ENCODE measurements at regions not wholly inside any gene's neighbourhood (a gene's known extent, or its start where the extent isn't known, plus 50 kb on each side); places are given as distances from the start of the nearest gene placed in this dataset.

GRCh38 chr2:120677696-120678247 is 57.9 kb upstream of the GLI2 start:
- no peak overlapping the region for H3K27ac ChIP-seq
- no peak for DNase-seq (ENCODE audit: low read depth, low spot score)

GRCh38 chr2:120678251-120678650 is 57.4 kb upstream of the GLI2 start:
- no peak for DNase-seq (ENCODE audit: low read depth, low spot score)

GRCh38 chr2:120678926-120679325 is 56.7 kb upstream of the GLI2 start:
- no peak for DNase-seq (ENCODE audit: low read depth, low spot score)
- H3K27ac ChIP-seq, result no peak overlapping the region

More at GRCh38 chr2:120678251-120678650, 57.4 kb upstream of the GLI2 start:
- no peak overlapping the region for H3K27ac ChIP-seq

GRCh38 chr2:120679526-120679925 is 56.1 kb upstream of the GLI2 start:
- DNase-seq (ENCODE audit: low read depth, low spot score), result no peak
- no peak overlapping the region for H3K27ac ChIP-seq

- H3K27ac ChIP-seq, result no peak overlapping the region
- peak; percentile 44 for DNase-seq (ENCODE audit: low read depth, low spot score)
Observed at GRCh38 chr2:120680136-120680761, 55.4 kb upstream of the GLI2 start.

GRCh38 chr2:120681181-120681580 is 54.5 kb upstream of the GLI2 start:
- H3K27ac ChIP-seq, result no peak overlapping the region
- no peak for DNase-seq (ENCODE audit: low read depth, low spot score)

- no peak overlapping the region for H3K27ac ChIP-seq
- no peak for DNase-seq (ENCODE audit: low read depth, low spot score)
Observed at GRCh38 chr2:120681696-120682288, 53.9 kb upstream of the GLI2 start.

GRCh38 chr2:120682654-120683053 is 53.0 kb upstream of the GLI2 start:
- no peak for DNase-seq (ENCODE audit: low read depth, low spot score)
- H3K27ac ChIP-seq, result no peak overlapping the region

GRCh38 chr2:120683081-120683480 is 52.6 kb upstream of the GLI2 start:
- no peak for DNase-seq (ENCODE audit: low read depth, low spot score)
- no peak overlapping the region for H3K27ac ChIP-seq

- no peak overlapping the region for H3K27ac ChIP-seq
- DNase-seq (ENCODE audit: low read depth, low spot score), result no peak
Observed at GRCh38 chr2:120683701-120684100, 52.0 kb upstream of the GLI2 start.

GRCh38 chr2:120684289-120685065 is 51.2 kb upstream of the GLI2 start:
- no peak for DNase-seq (ENCODE audit: low read depth, low spot score)
- H3K27ac ChIP-seq, result no peak overlapping the region

- no peak for DNase-seq (ENCODE audit: low read depth, low spot score)
- no peak overlapping the region for H3K27ac ChIP-seq
Observed at GRCh38 chr2:120685066-120685973, 50.3 kb upstream of the GLI2 start.

Measured in epithelial cell of prostate (primary cell).